H1 (cell line): ENCODE measurements at regions not wholly inside any gene's neighbourhood (a gene's known extent, or its start where the extent isn't known, plus 50 kb on each side); places are given as distances from the start of the nearest gene placed in this dataset.

ENCODE experiments used
- CHD1 ChIP-seq: IDR thresholded peaks from 2 replicates; pipeline ENCODE4 v1.6.1; 2012; ENCODE audit warnings: low read depth, low read length, improper control_type of control experiment
- EGR1 ChIP-seq: IDR thresholded peaks from 2 replicates; pipeline ENCODE4 v1.6.1; 2011; ENCODE audit warnings: low read depth, low read length, borderline replicate concordance
- EZH2 ChIP-seq: fragments of 200-600 bp; sonication (generic); IDR thresholded peaks from 2 replicates; pipeline ENCODE4 v1.7.1; 2012; ENCODE audit warnings: low read depth, mild to moderate bottlenecking, moderate library complexity, low read length, inconsistent platforms; ENCODE audit not compliant: severe bottlenecking
- HDAC2 ChIP-seq, 2 experiments: fragments of 300-600 bp in 1 of 2; sonication (generic) in 1 of 2; IDR thresholded peaks; 2 replicates each; pipeline ENCODE4 v1.6.1; 2011 to 2012; ENCODE audit warnings: low read depth in 2 of 2, low read length in 2 of 2, mild to moderate bottlenecking in 2 of 2, moderate library complexity in 2 of 2, borderline replicate concordance in 1 of 2, inconsistent platforms in 1 of 2
- KDM1A ChIP-seq: fragments of 200-600, 300-600 bp; sonication (generic); IDR thresholded peaks from 2 replicates; pipeline ENCODE4 v1.7.1; 2016; ENCODE audit warnings: mild to moderate bottlenecking, low read length, borderline replicate concordance

DNA sequence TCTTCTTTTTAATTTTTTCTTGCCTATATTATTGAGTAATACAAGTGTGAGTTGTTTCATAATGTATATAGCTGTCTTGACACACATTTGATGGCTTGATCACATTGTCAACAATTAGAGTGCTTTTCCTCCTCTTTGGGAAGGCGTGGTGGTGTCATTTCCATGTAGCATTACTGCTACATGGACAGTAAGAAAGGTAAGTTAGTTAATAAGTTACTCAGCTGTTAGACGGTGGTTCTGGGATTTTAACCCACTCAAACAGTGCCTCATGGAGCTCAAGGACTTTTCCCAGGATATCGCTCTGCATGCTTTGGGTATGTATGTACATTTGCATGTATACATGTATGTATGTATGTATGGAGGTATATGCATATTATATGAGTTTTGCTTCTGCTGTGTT, 94.6 kb downstream of the HAPSTR1 start (continued):
- TF ChIP-seq HDAC2 (IDR thresholded peaks at IDR 0.05; ENCODE audit: borderline replicate concordance in 1 of 2, low read depth in 2 of 2, low read length in 2 of 2) (no peak), EZH2 (no peak), KDM1A (no peak), EGR1 (no peak), CHD1 (no peak)
